B cell (primary cell): ENCODE measurements at regions not wholly inside any gene's neighbourhood (a gene's known extent, or its start where the extent isn't known, plus 50 kb on each side); places are given as distances from the start of the nearest gene placed in this dataset.

Source experiments
- ATAC-seq: fragments of 200-7000 bp; cut with Tn5 transposase; one replicate; pipeline ENCODE4 v1.10.0; 2021; ENCODE audit warnings: low read depth, mild to moderate bottlenecking, moderate number of reproducible peaks, moderate library complexity
- CTCF ChIA-PET: fragments of 350-600 bp; sonication (Branson Sonifier 250); formaldehyde crosslinking; loops from one replicate; lab custom pipeline; 2021; ENCODE audit warnings: antibody characterized with exemption, inconsistent platforms; lab: Charles Lee
- POLR2A ChIA-PET: fragments of 350-600 bp; sonication (Branson Sonifier 250); formaldehyde crosslinking; loops from one replicate; lab custom pipeline; 2021; ENCODE audit warnings: antibody characterized with exemption; lab: Charles Lee
- DNase-seq: peaks from one replicate; pipeline ENCODE4 v3.0.0; 2013
- H2AFZ ChIP-seq: 2 replicates; pipeline ENCODE4 v1.6.1; 2012; ENCODE audit warnings: mild to moderate bottlenecking, low read depth, low read length; ENCODE audit not compliant: insufficient read depth, poor library complexity, severe bottlenecking
- H3K27ac ChIP-seq, 2 donors: 1 replicate in 1 of 2; 2 replicates in 1 of 2; pipeline ENCODE4 v1.5.1; 2012 to 2013; ENCODE audit warnings: low read length in 2 of 2, mild to moderate bottlenecking in 2 of 2, moderate library complexity in 1 of 2
- H3K27me3 ChIP-seq, 4 experiments: fragments of 200-600 bp in 1 of 4; sonication (generic) in 1 of 4; replicated peaks in 1 of 4; 1 replicate in 2 of 4; 2 replicates in 2 of 4; pipeline versions ENCODE4 v1.6.1 to v1.7.0; 2013 to 2016; ENCODE audit warnings: low read length in 3 of 4, mild to moderate bottlenecking in 2 of 4, mixed read lengths in 1 of 4, moderate library complexity in 1 of 4; ENCODE audit not compliant: insufficient read depth in 4 of 4, control insufficient read depth in 3 of 4; ENCODE audit errors: control extremely low read depth in 1 of 4
- H3K36me3 ChIP-seq, 2 experiments: replicated peaks in 1 of 2; 1 replicate in 1 of 2; 2 replicates in 1 of 2; pipeline versions ENCODE4 v1.6.1 to v1.7.1; 2013; ENCODE audit warnings: low read length in 1 of 2; ENCODE audit not compliant: insufficient read depth in 2 of 2, control insufficient read depth in 1 of 2; ENCODE audit errors: control extremely low read depth in 1 of 2, extremely low read depth in 1 of 2
- H3K4me1 ChIP-seq, 2 donors: fragments of 200-600 bp in 1 of 2; sonication (generic) in 1 of 2; 1 replicate in 1 of 2; 2 replicates in 1 of 2; pipeline versions ENCODE4 v1.5.1 to v1.6.1; 2013 to 2017; ENCODE audit warnings: low read length in 2 of 2; ENCODE audit not compliant: control insufficient read depth in 2 of 2, insufficient read depth in 2 of 2
- H3K4me2 ChIP-seq: replicated peaks from 2 replicates; pipeline ENCODE3; 2012; ENCODE audit warnings: mild to moderate bottlenecking, low read depth, low read length; ENCODE audit not compliant: poor library complexity, severe bottlenecking
- H3K4me3 ChIP-seq, 5 experiments: fragments of 200-600 bp in 1 of 5; sonication (generic) in 1 of 5; 1 replicate in 3 of 5; 2 replicates in 2 of 5; pipeline versions ENCODE4 v1.5.1 to v1.7.0; 2011 to 2016; ENCODE audit warnings: low read length in 4 of 5, mild to moderate bottlenecking in 4 of 5, low read depth in 2 of 5, control low read depth in 1 of 5, moderate library complexity in 1 of 5; ENCODE audit not compliant: insufficient read depth in 1 of 5; ENCODE audit errors: control extremely low read depth in 1 of 5, extremely low read depth in 1 of 5
- H3K79me2 ChIP-seq: fragments of 200-600 bp; sonication (generic); one replicate; pipeline ENCODE4 v1.6.0; 2016; ENCODE audit warnings: low read length; ENCODE audit not compliant: control insufficient read depth, insufficient read depth
- H3K9ac ChIP-seq: fragments of 200-600 bp; sonication (generic); 2 replicates; pipeline ENCODE4 v1.6.1; 2017; ENCODE audit warnings: mild to moderate bottlenecking, low read length, moderate library complexity
- H3K9me3 ChIP-seq, 3 donors: one replicate each; pipeline versions ENCODE4 v1.6.1 to v1.7.1; 2013; ENCODE audit warnings: low read length in 2 of 3; ENCODE audit not compliant: control insufficient read depth in 2 of 3, insufficient read depth in 1 of 3; ENCODE audit errors: control extremely low read depth in 1 of 3
- H4K20me1 ChIP-seq: 2 replicates; pipeline ENCODE4 v1.6.0; 2012; ENCODE audit warnings: mild to moderate bottlenecking, low read length; ENCODE audit not compliant: insufficient read depth, control insufficient read depth, poor library complexity, severe bottlenecking
- H3K27ac Mint-ChIP-seq: one replicate; pipeline ENCODE4 v1.8.0; 2021; ENCODE audit warnings: mixed read lengths
- H3K27me3 Mint-ChIP-seq: one replicate; pipeline ENCODE4 v1.8.0; 2021; ENCODE audit warnings: mixed read lengths
- H3K4me1 Mint-ChIP-seq: one replicate; pipeline ENCODE4 v1.8.0; 2021; ENCODE audit warnings: mixed read lengths
- H3K4me3 Mint-ChIP-seq: one replicate; pipeline ENCODE4 v1.8.0; 2021; ENCODE audit warnings: mixed read lengths
- H3K9me3 Mint-ChIP-seq: one replicate; pipeline ENCODE4 v1.8.0; 2022; ENCODE audit warnings: mixed read lengths; ENCODE audit not compliant: insufficient read depth
- EZH2 ChIP-seq: IDR thresholded peaks from 2 replicates; pipeline ENCODE4 v1.6.1; 2012; ENCODE audit warnings: borderline replicate concordance, low read depth, mild to moderate bottlenecking, moderate library complexity, low read length; ENCODE audit not compliant: insufficient read depth, poor library complexity, severe bottlenecking
- WGBS: methylation state at CpG from one replicate; pipeline ENCODE4 v1.1.5; 2013; ENCODE audit warnings: missing lambda C conversion rate; ENCODE audit not compliant: insufficient coverage; 5-methylcytosine and 5-hydroxymethylcytosine counted together
- intact Hi-C: fragments of 100-400 bp; cut with micrococcal nuclease; formaldehyde crosslinking; loops from one replicate; pipeline ENCODE4 v1.10.0; 2022
- TF ChIP-seq, protein P1 (sequence below): fragments of 200-600 bp; IDR thresholded peaks from one replicate; pipeline ENCODE4 v1.8.0; 2022; ENCODE audit warnings: antibody characterized with exemption, mild to moderate bottlenecking

- H2AFZ ChIP-seq, result no peak overlapping the region
- H3K4me1 ChIP-seq, result no peaks in the 10 kb centered on the region
- no peak overlapping the region for H3K27ac ChIP-seq
- H3K36me3 ChIP-seq, result no peaks in the 10 kb centered on the region
- no peaks in the 10 kb centered on the region for H4K20me1 ChIP-seq
- H3K4me3 ChIP-seq, result no peak overlapping the region
- H3K27me3 ChIP-seq, result no peaks in the 10 kb centered on the region
- H3K4me2 ChIP-seq, result no peak overlapping the region
- H3K27ac Mint-ChIP-seq, result no peak overlapping the region
- H3K79me2 ChIP-seq, result no peaks in the 10 kb centered on the region
- ChIA-PET POLR2A (no interaction called here), CTCF (no interaction called here)
- TF ChIP-seq EZH2, result no peak
- TF ChIP-seq, protein P1, sequence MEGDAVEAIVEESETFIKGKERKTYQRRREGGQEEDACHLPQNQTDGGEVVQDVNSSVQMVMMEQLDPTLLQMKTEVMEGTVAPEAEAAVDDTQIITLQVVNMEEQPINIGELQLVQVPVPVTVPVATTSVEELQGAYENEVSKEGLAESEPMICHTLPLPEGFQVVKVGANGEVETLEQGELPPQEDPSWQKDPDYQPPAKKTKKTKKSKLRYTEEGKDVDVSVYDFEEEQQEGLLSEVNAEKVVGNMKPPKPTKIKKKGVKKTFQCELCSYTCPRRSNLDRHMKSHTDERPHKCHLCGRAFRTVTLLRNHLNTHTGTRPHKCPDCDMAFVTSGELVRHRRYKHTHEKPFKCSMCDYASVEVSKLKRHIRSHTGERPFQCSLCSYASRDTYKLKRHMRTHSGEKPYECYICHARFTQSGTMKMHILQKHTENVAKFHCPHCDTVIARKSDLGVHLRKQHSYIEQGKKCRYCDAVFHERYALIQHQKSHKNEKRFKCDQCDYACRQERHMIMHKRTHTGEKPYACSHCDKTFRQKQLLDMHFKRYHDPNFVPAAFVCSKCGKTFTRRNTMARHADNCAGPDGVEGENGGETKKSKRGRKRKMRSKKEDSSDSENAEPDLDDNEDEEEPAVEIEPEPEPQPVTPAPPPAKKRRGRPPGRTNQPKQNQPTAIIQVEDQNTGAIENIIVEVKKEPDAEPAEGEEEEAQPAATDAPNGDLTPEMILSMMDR, result no peak
- no peaks in the 10 kb centered on the region for H3K4me1 Mint-ChIP-seq
- no peak for DNase-seq
- no peaks in the 10 kb centered on the region for H3K9me3 Mint-ChIP-seq
- no peaks in the 10 kb centered on the region for H3K9me3 ChIP-seq
- no peak overlapping the region for H3K4me3 Mint-ChIP-seq
- ATAC-seq, result no peak
- intact Hi-C loops, result no loop called here
- H3K27me3 Mint-ChIP-seq, result peaks cover 5% of the 10 kb centered on the region
- no peak overlapping the region for H3K9ac ChIP-seq
These were observed 124.2 kb upstream of the TRPM3 start for GRCh38 chr9:71245651-71246050.

- ChIA-PET CTCF (no interaction called here), POLR2A (no interaction called here)
- H4K20me1 ChIP-seq, result no peaks in the 10 kb centered on the region
- no peak overlapping the region for H3K4me2 ChIP-seq
- no peaks in the 10 kb centered on the region for H3K36me3 ChIP-seq
- Mint-ChIP-seq H3K27ac (no peak overlapping the region), H3K4me1 (no peaks in the 10 kb centered on the region), H3K4me3 (no peak overlapping the region), H3K9me3 (no peaks in the 10 kb centered on the region), H3K27me3 (peaks cover 5% of the 10 kb centered on the region)
- no peaks in the 10 kb centered on the region for H3K27me3 ChIP-seq
- ATAC-seq (no peak), DNase-seq (no peak)
- no peak overlapping the region for H3K9ac ChIP-seq
- H3K4me3 ChIP-seq, result no peak overlapping the region
- 82% methylated on average over 5 of the region's 5 CpGs for WGBS
- intact Hi-C loops, result no loop called here
- H3K27ac ChIP-seq, result no peak overlapping the region
- no peaks in the 10 kb centered on the region for H3K4me1 ChIP-seq
- H3K9me3 ChIP-seq, result no peaks in the 10 kb centered on the region
- TF ChIP-seq, protein P1, result no peak
- no peak for TF ChIP-seq EZH2
- H2AFZ ChIP-seq, result no peak overlapping the region
- H3K79me2 ChIP-seq, result no peaks in the 10 kb centered on the region
These were observed 122.5 kb upstream of the TRPM3 start for GRCh38 chr9:71243951-71244350.
